ENCODE measurements at regions not wholly inside any gene's neighbourhood (a gene's known extent, or its start where the extent isn't known, plus 50 kb on each side); places are given as distances from the start of the nearest gene placed in this dataset.

- Histone ChIP-seq H3K27ac (no peak overlapping the region), H3K4me3 (no peak overlapping the region), H3K4me1 (no peaks in the 10 kb centered on the region), H3K36me3 (replicated peaks in 1 of 2; ENCODE audit: insufficient read depth in 1 of 2, low read depth in 2 of 2) (no peaks in the 10 kb centered on the region), H3K27me3 (no peaks in the 10 kb centered on the region), H3K9me3 (no peaks in the 10 kb centered on the region)
- no peak for TF ChIP-seq CTCF (IDR thresholded peaks at IDR 0.05)
- TF ChIP-seq POLR2A (IDR thresholded peaks at IDR 0.05), result no peak
- DNase-seq (no peak), ATAC-seq (no peak)
- intact Hi-C loops (cut with DNase I), result no loop called here
- 42 to 53% methylated on average over 1 of the region's 1 CpG for WGBS, 2 donors
Measured at GRCh38 chr14:86086962-86087361, 557.0 kb downstream of the FLRT2 start.

GRCh38 chr14:86084097-86084496 lies 554.2 kb downstream of the FLRT2 start:
- Histone ChIP-seq H3K4me1 (no peaks in the 10 kb centered on the region), H3K4me3 (no peak overlapping the region), H3K36me3 (replicated peaks in 1 of 2; ENCODE audit: insufficient read depth in 1 of 2, low read depth in 2 of 2) (no peaks in the 10 kb centered on the region), H3K9me3 (no peaks in the 10 kb centered on the region), H3K27me3 (no peaks in the 10 kb centered on the region), H3K27ac (no peak overlapping the region)
- intact Hi-C loops (cut with DNase I), result no loop called here
- no peak for TF ChIP-seq POLR2A (IDR thresholded peaks at IDR 0.05)
- TF ChIP-seq CTCF (IDR thresholded peaks at IDR 0.05), result no peak
- WGBS, 2 donors, result 49 to 64% methylated on average over 1 of the region's 1 CpG
- no peak for DNase-seq
- no peak for ATAC-seq

- Histone ChIP-seq H3K27ac (no peak overlapping the region), H3K4me3 (no peak overlapping the region), H3K4me1 (no peaks in the 10 kb centered on the region), H3K9me3 (no peaks in the 10 kb centered on the region), H3K36me3 (replicated peaks in 1 of 2; ENCODE audit: insufficient read depth in 1 of 2, low read depth in 2 of 2) (no peaks in the 10 kb centered on the region), H3K27me3 (no peaks in the 10 kb centered on the region)
- no peak for ATAC-seq
- no peak for DNase-seq
- intact Hi-C loops (cut with DNase I), result no loop called here
- TF ChIP-seq POLR2A (IDR thresholded peaks at IDR 0.05) (no peak), CTCF (IDR thresholded peaks at IDR 0.05) (no peak)
Measured at GRCh38 chr14:86083616-86084015, 553.7 kb downstream of the FLRT2 start.

- Histone ChIP-seq H3K4me1 (no peaks in the 10 kb centered on the region), H3K4me3 (no peak overlapping the region), H3K27me3 (no peaks in the 10 kb centered on the region), H3K36me3 (replicated peaks in 1 of 2; ENCODE audit: insufficient read depth in 1 of 2, low read depth in 2 of 2) (no peaks in the 10 kb centered on the region), H3K9me3 (no peaks in the 10 kb centered on the region), H3K27ac (no peak overlapping the region)
- TF ChIP-seq POLR2A (IDR thresholded peaks at IDR 0.05) (no peak), CTCF (IDR thresholded peaks at IDR 0.05) (no peak)
- no peak for ATAC-seq
- no peak for DNase-seq
- intact Hi-C loops (cut with DNase I), result no loop called here
- WGBS, 2 donors, result 50 to 66% methylated on average over 5 of the region's 5 CpGs
Measured at GRCh38 chr14:86072116-86072894, 542.4 kb downstream of the FLRT2 start.

- Histone ChIP-seq H3K4me3 (no peak overlapping the region), H3K9me3 (no peaks in the 10 kb centered on the region), H3K27ac (no peak overlapping the region), H3K4me1 (no peaks in the 10 kb centered on the region), H3K36me3 (replicated peaks in 1 of 2; ENCODE audit: insufficient read depth in 1 of 2, low read depth in 2 of 2) (no peaks in the 10 kb centered on the region), H3K27me3 (no peaks in the 10 kb centered on the region)
- ATAC-seq (no peak), DNase-seq (no peak)
- 42 to 57% methylated on average over 2 of the region's 2 CpGs for WGBS, 2 donors
- intact Hi-C loops (cut with DNase I), result no loop called here
- TF ChIP-seq CTCF (IDR thresholded peaks at IDR 0.05), result no peak
- no peak for TF ChIP-seq POLR2A (IDR thresholded peaks at IDR 0.05)
Measured at GRCh38 chr14:86066651-86067050, 536.7 kb downstream of the FLRT2 start.

All from body of pancreas (tissue), 4 donors.